ENCODE measurements at regions not wholly inside any gene's neighbourhood (a gene's known extent, or its start where the extent isn't known, plus 50 kb on each side); places are given as distances from the start of the nearest gene placed in this dataset.

DNA sequence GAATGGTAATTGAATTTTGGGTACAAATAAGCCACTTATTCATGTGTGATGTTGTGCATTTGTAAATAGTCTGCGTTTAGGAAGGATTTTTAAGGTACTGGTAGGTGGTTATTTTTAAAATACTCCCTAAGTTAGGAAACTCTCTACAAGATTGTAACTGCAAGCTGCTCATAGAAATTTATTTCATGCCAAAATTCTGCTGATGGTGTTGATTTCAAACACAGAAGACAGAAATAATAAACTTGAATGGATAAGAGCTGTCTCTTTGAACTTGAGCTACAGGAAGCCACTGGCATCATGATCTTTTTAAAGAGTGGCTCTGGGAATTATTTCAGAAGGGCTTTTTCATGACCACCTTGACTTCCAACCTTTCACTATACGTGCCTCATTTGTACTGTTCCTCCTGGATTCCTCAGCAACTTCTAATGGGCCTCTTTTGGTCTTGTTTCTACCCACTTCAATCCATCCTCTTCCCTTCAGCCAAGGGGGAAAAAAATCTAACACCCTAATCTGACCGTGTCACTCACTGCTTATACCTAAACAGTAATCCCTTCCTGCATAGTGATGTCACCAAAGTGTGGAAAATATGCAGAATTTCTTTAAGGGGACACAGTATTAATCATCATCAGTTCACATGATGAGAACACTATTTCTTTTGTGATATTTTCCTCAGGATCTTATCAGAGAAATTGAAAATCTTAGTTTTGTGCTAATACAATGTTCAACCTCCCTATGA lies 113.6 kb downstream of the PFDN4 start:
- Histone ChIP-seq H3K27me3 (ENCODE audit: control insufficient read depth, insufficient read depth, low read length) (no peaks in the 10 kb centered on the region), H3K36me3 (ENCODE audit: control insufficient read depth in 2 of 3, insufficient read depth in 3 of 3, low read length in 3 of 3) (no peaks in the 10 kb centered on the region), H3K9ac (ENCODE audit: low read length in 3 of 3) (no peak overlapping the region), H3K4me3 (ENCODE audit: low read length in 3 of 3) (no peak overlapping the region), H3K4me1 (ENCODE audit: control insufficient read depth in 2 of 3, insufficient read depth in 2 of 3, low read depth in 1 of 3, low read length in 3 of 3) (no peaks in the 10 kb centered on the region), H3K27ac (ENCODE audit: low read depth in 2 of 2, low read length in 2 of 2) (no peak overlapping the region), H3K9me3 (ENCODE audit: control insufficient read depth in 2 of 3, insufficient read depth in 1 of 3, low read length in 3 of 3) (no peaks in the 10 kb centered on the region)
- FAIRE-seq (no peak), DNase-seq (no peak)
- TF ChIP-seq CTCF (IDR thresholded peaks at IDR 0.05; ENCODE audit: borderline replicate concordance, extremely low read depth, insufficient read depth) = no peak
- intact Hi-C loops (cut with DNase I) = no loop called here

- no peak for FAIRE-seq
- no peak for TF ChIP-seq CTCF (IDR thresholded peaks at IDR 0.05; ENCODE audit: borderline replicate concordance, extremely low read depth, insufficient read depth)
- H3K36me3 ChIP-seq (ENCODE audit: control insufficient read depth in 2 of 3, insufficient read depth in 3 of 3, low read length in 3 of 3) = no peaks in the 10 kb centered on the region
- H3K27me3 ChIP-seq (ENCODE audit: control insufficient read depth, insufficient read depth, low read length) = no peaks in the 10 kb centered on the region
- H3K9ac ChIP-seq (ENCODE audit: low read length in 3 of 3) = no peak overlapping the region
- DNase-seq = no peak
- H3K4me3 ChIP-seq (ENCODE audit: low read length in 3 of 3) = no peak overlapping the region
- no peak overlapping the region for H3K27ac ChIP-seq (ENCODE audit: low read depth in 2 of 2, low read length in 2 of 2)
- H3K4me1 ChIP-seq (ENCODE audit: control insufficient read depth in 2 of 3, insufficient read depth in 2 of 3, low read depth in 1 of 3, low read length in 3 of 3) = no peaks in the 10 kb centered on the region
- intact Hi-C loops (cut with DNase I) = no loop called here
- no peaks in the 10 kb centered on the region for H3K9me3 ChIP-seq (ENCODE audit: control insufficient read depth in 2 of 3, insufficient read depth in 1 of 3, low read length in 3 of 3)
Observed at GRCh38 chr20:54323227-54323734, 115.4 kb downstream of the PFDN4 start.

DNA sequence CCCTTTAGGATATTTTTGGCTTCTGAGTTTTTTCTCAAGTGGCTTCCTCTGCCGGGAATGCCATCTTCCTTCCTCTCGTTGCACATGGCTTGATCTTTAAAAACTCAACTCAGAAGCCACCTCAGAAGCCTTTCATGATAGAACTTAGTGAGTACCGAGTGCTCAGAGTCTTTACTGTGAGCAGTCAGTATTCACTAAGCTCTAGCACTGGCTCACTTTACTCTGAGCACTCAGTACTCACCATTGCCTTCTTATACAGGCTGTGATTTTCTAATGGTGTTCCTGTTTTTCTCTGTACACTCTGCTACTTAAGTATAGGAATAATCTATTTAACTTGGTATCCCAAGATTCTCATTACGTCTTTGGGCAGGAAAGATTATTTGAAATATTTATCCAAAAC lies 116.2 kb downstream of the PFDN4 start:
- no peaks in the 10 kb centered on the region for H3K9me3 ChIP-seq (ENCODE audit: control insufficient read depth in 2 of 3, insufficient read depth in 1 of 3, low read length in 3 of 3)
- DNase-seq = no peak
- no peak overlapping the region for H3K27ac ChIP-seq (ENCODE audit: low read depth in 2 of 2, low read length in 2 of 2)
- H3K36me3 ChIP-seq (ENCODE audit: control insufficient read depth in 2 of 3, insufficient read depth in 3 of 3, low read length in 3 of 3) = no peaks in the 10 kb centered on the region
- no peaks in the 10 kb centered on the region for H3K4me1 ChIP-seq (ENCODE audit: control insufficient read depth in 2 of 3, insufficient read depth in 2 of 3, low read depth in 1 of 3, low read length in 3 of 3)
- H3K4me3 ChIP-seq (ENCODE audit: low read length in 3 of 3) = no peak overlapping the region
- intact Hi-C loops (cut with DNase I) = no loop called here
- FAIRE-seq = no peak
- no peak for TF ChIP-seq CTCF (IDR thresholded peaks at IDR 0.05; ENCODE audit: borderline replicate concordance, extremely low read depth, insufficient read depth)
- no peak overlapping the region for H3K9ac ChIP-seq (ENCODE audit: low read length in 3 of 3)
- H3K27me3 ChIP-seq (ENCODE audit: control insufficient read depth, insufficient read depth, low read length) = no peaks in the 10 kb centered on the region
